GM06990 (cell line): ENCODE measurements at regions not wholly inside any gene's neighbourhood (a gene's known extent, or its start where the extent isn't known, plus 50 kb on each side); places are given as distances from the start of the nearest gene placed in this dataset.

Source experiments
- DNase-seq: peaks from one replicate; pipeline ENCODE4 v3.0.0-alpha.2; 2011; ENCODE audit not compliant: insufficient read length; ENCODE audit errors: extremely low read depth
- H3K27me3 ChIP-seq: replicated peaks from 2 replicates; pipeline ENCODE4 v1.6.0; 2011; ENCODE audit warnings: low read length; ENCODE audit not compliant: control insufficient read depth, insufficient read depth
- H3K36me3 ChIP-seq: 2 replicates; pipeline ENCODE4 v1.5.1; 2011; ENCODE audit warnings: low read length; ENCODE audit not compliant: control insufficient read depth, insufficient read depth
- H3K4me3 ChIP-seq: replicated peaks from 2 replicates; pipeline ENCODE4 v1.5.1; 2011; ENCODE audit warnings: low read depth, mild to moderate bottlenecking, control low read depth, low read length
- TF ChIP-seq, protein P1 (sequence below): IDR thresholded peaks from 2 replicates; pipeline ENCODE4 v1.5.1; 2011; ENCODE audit warnings: low read length, control low read depth, mild to moderate bottlenecking, inconsistent platforms; ENCODE audit not compliant: insufficient read depth, poor library complexity, severe bottlenecking

DNA sequence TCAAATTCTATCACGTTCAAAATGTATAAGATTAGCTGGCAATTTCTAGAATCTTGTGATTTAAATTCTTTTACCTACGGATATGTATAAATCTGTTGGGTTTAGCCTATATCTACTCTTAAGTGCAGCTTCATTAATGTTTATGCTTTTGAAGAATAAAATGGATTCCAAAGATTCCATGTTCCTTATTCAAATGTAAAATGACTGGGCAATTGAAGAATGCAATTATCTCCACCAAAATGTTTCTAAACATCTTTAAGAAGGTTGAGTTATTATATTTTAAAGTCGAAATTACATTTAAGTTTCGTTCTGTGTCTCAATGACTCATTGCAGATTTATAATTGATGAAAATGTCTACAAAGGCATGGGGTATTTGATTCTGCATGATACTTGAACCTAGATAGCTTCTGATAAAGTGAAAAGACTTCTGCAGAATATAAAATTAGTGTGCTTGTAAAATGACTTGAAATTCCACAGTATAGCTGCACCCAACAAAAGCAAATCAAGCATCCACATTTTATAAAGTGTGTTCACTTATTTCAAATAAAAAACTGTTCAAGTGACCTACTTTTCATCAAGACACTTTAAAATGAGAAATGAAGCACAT, 697.0 kb upstream of the PCDH15 start:
- H3K4me3 ChIP-seq = no peak overlapping the region
- TF ChIP-seq, protein P1, sequence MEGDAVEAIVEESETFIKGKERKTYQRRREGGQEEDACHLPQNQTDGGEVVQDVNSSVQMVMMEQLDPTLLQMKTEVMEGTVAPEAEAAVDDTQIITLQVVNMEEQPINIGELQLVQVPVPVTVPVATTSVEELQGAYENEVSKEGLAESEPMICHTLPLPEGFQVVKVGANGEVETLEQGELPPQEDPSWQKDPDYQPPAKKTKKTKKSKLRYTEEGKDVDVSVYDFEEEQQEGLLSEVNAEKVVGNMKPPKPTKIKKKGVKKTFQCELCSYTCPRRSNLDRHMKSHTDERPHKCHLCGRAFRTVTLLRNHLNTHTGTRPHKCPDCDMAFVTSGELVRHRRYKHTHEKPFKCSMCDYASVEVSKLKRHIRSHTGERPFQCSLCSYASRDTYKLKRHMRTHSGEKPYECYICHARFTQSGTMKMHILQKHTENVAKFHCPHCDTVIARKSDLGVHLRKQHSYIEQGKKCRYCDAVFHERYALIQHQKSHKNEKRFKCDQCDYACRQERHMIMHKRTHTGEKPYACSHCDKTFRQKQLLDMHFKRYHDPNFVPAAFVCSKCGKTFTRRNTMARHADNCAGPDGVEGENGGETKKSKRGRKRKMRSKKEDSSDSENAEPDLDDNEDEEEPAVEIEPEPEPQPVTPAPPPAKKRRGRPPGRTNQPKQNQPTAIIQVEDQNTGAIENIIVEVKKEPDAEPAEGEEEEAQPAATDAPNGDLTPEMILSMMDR = no peak
- no peaks in the 10 kb centered on the region for H3K27me3 ChIP-seq
- no peaks in the 10 kb centered on the region for H3K36me3 ChIP-seq
- DNase-seq = no peak

DNA sequence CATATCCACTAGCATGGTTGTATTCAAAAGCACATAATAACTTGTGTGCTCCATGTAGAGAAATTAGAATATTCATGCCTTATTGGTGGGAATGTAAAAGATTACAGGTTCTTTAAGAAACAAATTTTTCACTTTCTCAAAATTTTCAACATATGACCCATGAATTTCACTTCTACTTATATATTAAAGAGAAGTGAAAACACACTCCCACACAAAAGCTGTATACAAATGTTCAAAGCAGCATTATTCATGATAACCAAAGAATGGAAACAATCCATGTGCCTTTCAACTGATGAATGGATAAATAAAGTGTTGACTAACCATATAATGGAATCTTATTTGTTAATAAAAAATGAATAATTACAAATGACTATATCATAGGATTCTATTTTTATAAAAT, 694.5 kb upstream of the PCDH15 start:
- DNase-seq = no peak
- Histone ChIP-seq H3K4me3 (no peak overlapping the region), H3K27me3 (no peaks in the 10 kb centered on the region), H3K36me3 (no peaks in the 10 kb centered on the region)
- TF ChIP-seq, protein P1 = no peak

DNA sequence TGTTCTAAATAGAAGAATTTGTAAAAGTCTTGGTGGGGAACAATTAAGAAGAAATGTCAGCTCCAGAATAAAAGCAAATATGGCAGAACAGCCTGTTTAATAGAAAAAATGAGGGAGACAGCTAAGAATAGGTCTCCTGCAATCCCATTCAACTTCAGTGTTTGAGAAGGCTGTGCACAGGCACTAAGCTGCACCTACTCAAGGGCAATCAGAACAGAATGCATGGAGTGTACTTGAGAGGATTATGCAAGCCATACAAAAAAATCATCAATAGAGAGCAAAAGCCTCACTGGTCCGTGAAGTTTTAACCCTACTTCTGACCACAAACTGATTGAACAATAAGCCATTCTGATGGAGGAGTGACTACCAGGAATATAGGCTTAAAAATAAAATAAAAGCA, 690.7 kb upstream of the PCDH15 start:
- H3K36me3 ChIP-seq = no peaks in the 10 kb centered on the region
- TF ChIP-seq, protein P1 = no peak

DNA sequence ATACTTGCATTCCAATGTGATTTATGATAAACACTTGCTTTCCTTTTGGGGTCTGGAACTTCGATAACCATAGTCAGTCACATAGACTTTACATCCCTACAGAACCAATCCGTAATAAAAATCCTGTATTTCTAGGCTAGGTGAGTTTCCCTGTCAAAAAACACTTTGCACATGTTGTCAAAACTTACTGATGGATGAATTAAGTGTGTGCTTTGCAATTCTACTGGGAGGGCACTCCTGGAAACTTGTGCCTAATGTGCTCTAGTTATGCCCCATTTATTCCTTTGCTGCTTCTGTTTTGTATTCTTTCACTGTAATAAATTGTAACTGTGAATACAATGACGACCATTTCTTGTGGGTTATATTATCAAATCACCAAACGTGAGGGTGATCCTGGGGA, 684.8 kb upstream of the PCDH15 start:
- DNase-seq = no peak
- H3K27me3 ChIP-seq = no peaks in the 10 kb centered on the region
- no peak overlapping the region for H3K4me3 ChIP-seq
- TF ChIP-seq, protein P1 = no peak
- H3K36me3 ChIP-seq = no peaks in the 10 kb centered on the region

More for the DNA sequence above, 690.7 kb upstream of the PCDH15 start:
- no peaks in the 10 kb centered on the region for H3K27me3 ChIP-seq
- no peak for DNase-seq
- H3K4me3 ChIP-seq = no peak overlapping the region

DNA sequence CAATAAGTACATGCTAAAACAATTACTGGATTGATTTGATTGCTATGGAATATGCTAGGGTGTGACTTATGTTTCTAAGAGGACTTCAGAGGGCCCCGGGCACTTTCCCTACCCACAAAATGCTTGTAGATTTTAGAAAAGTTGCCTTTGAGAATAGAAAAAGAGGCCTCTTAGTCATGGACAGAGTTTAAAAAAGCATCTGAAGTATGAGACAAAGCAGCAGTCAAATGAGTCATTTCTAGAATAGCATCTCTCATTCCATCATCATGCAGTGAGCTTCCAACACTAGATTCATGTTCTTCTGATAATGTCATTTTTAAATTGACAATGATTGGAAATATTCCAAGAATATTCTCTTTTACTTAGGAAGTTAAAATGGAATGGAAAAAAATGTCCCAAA, 675.1 kb upstream of the PCDH15 start:
- TF ChIP-seq, protein P1 = no peak
- Histone ChIP-seq H3K27me3 (no peaks in the 10 kb centered on the region), H3K4me3 (no peak overlapping the region), H3K36me3 (no peaks in the 10 kb centered on the region)
- DNase-seq = no peak

DNA sequence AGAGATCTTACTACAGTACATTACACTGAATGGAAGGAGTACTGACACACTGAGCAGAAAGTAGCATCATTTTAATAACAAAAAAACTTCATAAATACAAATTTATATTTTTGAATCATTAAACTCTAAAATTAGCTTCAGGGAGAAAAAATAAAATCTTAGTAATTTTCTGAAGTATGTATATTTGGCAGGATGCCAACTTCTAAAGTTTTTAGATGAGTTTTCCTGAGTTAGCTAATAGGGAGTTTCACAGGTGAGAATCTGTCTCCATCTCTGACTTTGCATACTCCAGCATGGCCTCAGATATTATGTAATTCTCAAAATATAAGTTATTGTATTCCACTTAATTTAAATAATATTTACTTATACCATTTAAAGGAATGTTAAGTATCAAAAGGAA, 673.2 kb upstream of the PCDH15 start:
- Histone ChIP-seq H3K4me3 (no peak overlapping the region), H3K27me3 (no peaks in the 10 kb centered on the region), H3K36me3 (no peaks in the 10 kb centered on the region)
- TF ChIP-seq, protein P1 = no peak
- no peak for DNase-seq
